Spinal cord (tissue), 9 donors: ENCODE measurements at regions not wholly inside any gene's neighbourhood (a gene's known extent, or its start where the extent isn't known, plus 50 kb on each side); places are given as distances from the start of the nearest gene placed in this dataset.

ENCODE experiments used
- DNase-seq, 6 donors: peaks; one replicate each; pipeline versions ENCODE4 v3.0.0 to v3.0.0-alpha.2; 2013 to 2015; ENCODE audit warnings: low spot score in 6 of 6, low read depth in 4 of 6
- H3K27ac ChIP-seq: one replicate; pipeline ENCODE4 v1.5.1; 2013; ENCODE audit warnings: low read depth, low read length, control low read depth
- H3K27me3 ChIP-seq: one replicate; pipeline ENCODE4 v1.6.1; 2013; ENCODE audit warnings: low read length; ENCODE audit not compliant: control insufficient read depth, insufficient read depth
- H3K36me3 ChIP-seq: one replicate; pipeline ENCODE4 v1.6.1; 2013; ENCODE audit warnings: low read length; ENCODE audit not compliant: control insufficient read depth, insufficient read depth
- H3K4me1 ChIP-seq: one replicate; pipeline ENCODE4 v1.6.1; 2013; ENCODE audit warnings: low read length; ENCODE audit not compliant: control insufficient read depth, insufficient read depth
- H3K4me3 ChIP-seq: one replicate; pipeline ENCODE4 v1.5.1; 2013; ENCODE audit warnings: low read depth, low read length, control low read depth
- H3K9me3 ChIP-seq: one replicate; pipeline ENCODE4 v1.6.1; 2013; ENCODE audit warnings: low read length; ENCODE audit not compliant: control insufficient read depth, insufficient read depth
- WGBS: methylation state at CpG from one replicate; pipeline ENCODE4 v1.1.5; 2013; ENCODE audit warnings: missing lambda C conversion rate; ENCODE audit not compliant: insufficient coverage; 5-methylcytosine and 5-hydroxymethylcytosine counted together
- donor health status: healthy.

DNA sequence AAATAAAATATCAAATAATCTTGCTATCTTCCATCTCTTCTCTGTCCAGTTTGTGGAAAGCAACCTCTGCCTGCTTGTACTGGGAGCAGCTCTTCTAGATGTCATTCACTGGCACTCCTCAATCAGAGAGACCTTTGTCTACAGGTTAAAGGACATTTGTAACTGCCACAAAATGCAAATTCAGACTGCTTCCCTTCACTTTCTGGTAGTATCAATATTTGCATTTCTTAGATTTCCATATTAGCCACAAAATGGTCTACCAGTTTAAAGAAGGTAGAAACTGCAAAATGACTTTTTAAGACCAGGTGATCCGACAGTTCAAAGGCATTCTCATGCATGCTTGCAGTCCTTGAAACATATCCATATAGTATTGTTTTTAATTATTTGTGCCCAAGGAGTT is 51.7 kb upstream of the RCN1 start:
- Histone ChIP-seq H3K9me3 (no peaks in the 10 kb centered on the region), H3K4me3 (no peak overlapping the region), H3K4me1 (no peaks in the 10 kb centered on the region), H3K27me3 (no peaks in the 10 kb centered on the region), H3K36me3 (no peaks in the 10 kb centered on the region), H3K27ac (no peak overlapping the region)
- no peak for DNase-seq
- no CpG with 5 or more reads among the region's 1 CpG for WGBS

GRCh38 chr11:32034680-32035079 is 56.2 kb upstream of the RCN1 start:
- no CpG with 5 or more reads among the region's 2 CpGs for WGBS
- no peaks in the 10 kb centered on the region for H3K4me1 ChIP-seq
- no peak for DNase-seq
- H3K9me3 ChIP-seq = no peaks in the 10 kb centered on the region
- no peaks in the 10 kb centered on the region for H3K36me3 ChIP-seq
- no peak overlapping the region for H3K4me3 ChIP-seq
- H3K27ac ChIP-seq = no peak overlapping the region
- H3K27me3 ChIP-seq = no peaks in the 10 kb centered on the region

DNA sequence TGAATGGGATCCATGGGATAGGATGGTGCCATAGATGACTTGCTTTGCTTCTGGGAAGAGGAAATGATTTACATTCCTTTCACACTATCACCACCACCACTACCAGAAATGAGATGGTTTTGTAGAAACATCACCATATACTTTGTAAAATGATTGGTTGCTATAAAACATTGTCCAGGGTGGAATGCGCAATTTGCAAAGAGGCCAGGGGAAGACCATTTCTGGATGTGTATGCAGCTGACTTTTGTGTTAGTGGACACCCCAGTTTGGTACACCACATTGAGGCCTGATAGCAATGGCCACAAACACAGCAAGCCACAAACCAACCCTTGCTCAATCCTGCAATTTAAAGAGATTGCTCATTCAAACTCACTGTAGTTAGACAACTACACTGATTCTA is 56.7 kb upstream of the RCN1 start:
- Histone ChIP-seq H3K36me3 (no peaks in the 10 kb centered on the region), H3K27me3 (no peaks in the 10 kb centered on the region), H3K4me1 (no peaks in the 10 kb centered on the region), H3K9me3 (no peaks in the 10 kb centered on the region), H3K4me3 (no peak overlapping the region), H3K27ac (no peak overlapping the region)
- no peak for DNase-seq
- WGBS = no CpG with 5 or more reads among the region's 1 CpG

- H3K36me3 ChIP-seq = no peaks in the 10 kb centered on the region
- H3K27me3 ChIP-seq = no peaks in the 10 kb centered on the region
- no peak overlapping the region for H3K4me3 ChIP-seq
- H3K4me1 ChIP-seq = no peaks in the 10 kb centered on the region
- no CpG with 5 or more reads among the region's 6 CpGs for WGBS
- no peaks in the 10 kb centered on the region for H3K9me3 ChIP-seq
- no peak for DNase-seq
- H3K27ac ChIP-seq = no peak overlapping the region
Measured at GRCh38 chr11:32033491-32033890, 57.4 kb upstream of the RCN1 start.

DNA sequence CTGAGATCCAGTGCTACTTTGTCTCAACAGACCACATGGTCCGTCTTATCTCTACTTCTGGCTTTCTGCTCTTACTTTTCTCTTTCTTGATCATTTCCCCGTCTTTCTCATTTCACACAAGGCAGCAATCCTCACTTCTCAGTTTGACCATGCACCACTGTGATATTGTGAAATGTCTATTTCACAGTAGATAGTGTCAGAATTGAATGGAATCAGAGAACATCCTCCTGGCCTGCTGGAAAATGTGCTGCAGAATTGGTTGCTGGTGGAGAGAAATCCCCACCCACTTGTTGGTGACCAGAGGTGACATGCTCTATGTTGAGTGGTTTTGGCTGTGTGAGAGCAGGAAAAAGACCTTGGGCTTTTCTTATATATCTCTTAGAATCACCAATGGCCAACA is 57.8 kb upstream of the RCN1 start:
- H3K27me3 ChIP-seq = no peaks in the 10 kb centered on the region
- H3K9me3 ChIP-seq = no peaks in the 10 kb centered on the region
- no peak for DNase-seq
- WGBS = no CpG with 5 or more reads among the region's 2 CpGs
- H3K27ac ChIP-seq = no peak overlapping the region
- no peak overlapping the region for H3K4me3 ChIP-seq
- H3K36me3 ChIP-seq = no peaks in the 10 kb centered on the region
- H3K4me1 ChIP-seq = no peaks in the 10 kb centered on the region

DNA sequence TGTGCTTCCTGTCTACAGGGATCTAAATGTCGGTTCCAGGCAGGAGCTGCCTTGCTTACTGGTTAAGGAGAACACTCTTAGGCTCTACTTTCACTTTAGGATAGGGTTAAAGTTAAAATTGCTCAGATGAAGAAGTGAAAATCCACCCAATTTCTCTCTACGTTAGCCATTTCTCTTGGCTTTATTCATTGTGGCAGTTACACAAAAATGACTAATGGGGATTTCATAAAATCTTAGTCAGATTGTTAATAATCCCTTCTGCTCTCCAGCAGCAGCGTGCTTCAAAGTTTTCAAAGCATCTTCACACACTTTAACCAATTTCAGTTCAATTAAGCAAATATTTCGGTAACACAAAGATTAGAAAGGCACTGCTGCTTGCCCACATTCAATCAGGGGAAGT is 58.4 kb upstream of the RCN1 start:
- Histone ChIP-seq H3K4me3 (no peak overlapping the region), H3K36me3 (no peaks in the 10 kb centered on the region), H3K9me3 (no peaks in the 10 kb centered on the region), H3K4me1 (no peaks in the 10 kb centered on the region), H3K27ac (no peak overlapping the region), H3K27me3 (no peaks in the 10 kb centered on the region)
- no peak for DNase-seq
- no CpG with 5 or more reads among the region's 4 CpGs for whole genome bisulfite sequencing

GRCh38 chr11:32032052-32032451 is 58.8 kb upstream of the RCN1 start:
- H3K27me3 ChIP-seq = no peaks in the 10 kb centered on the region

GRCh38 chr11:32030875-32031503 is 59.9 kb upstream of the RCN1 start:
- peak in 1 of 6 donors; percentile 88 for DNase-seq
- H3K27ac ChIP-seq = no peak overlapping the region
- H3K9me3 ChIP-seq = no peaks in the 10 kb centered on the region
- WGBS = 62% methylated on average over 4 of the region's 10 CpGs
- H3K36me3 ChIP-seq = no peaks in the 10 kb centered on the region
- H3K4me3 ChIP-seq = no peak overlapping the region
- H3K4me1 ChIP-seq = no peaks in the 10 kb centered on the region
- H3K27me3 ChIP-seq = no peaks in the 10 kb centered on the region

More at GRCh38 chr11:32032052-32032451, 58.8 kb upstream of the RCN1 start:
- H3K27ac ChIP-seq = no peak overlapping the region
- no peak overlapping the region for H3K4me3 ChIP-seq
- WGBS = 100% methylated on average over 1 of the region's 1 CpG
- no peaks in the 10 kb centered on the region for H3K36me3 ChIP-seq
- DNase-seq = no peak
- no peaks in the 10 kb centered on the region for H3K4me1 ChIP-seq
- H3K9me3 ChIP-seq = no peaks in the 10 kb centered on the region

GRCh38 chr11:32029721-32030120 is 61.2 kb upstream of the RCN1 start:
- no peak overlapping the region for H3K27ac ChIP-seq
- WGBS = 92% methylated on average over 2 of the region's 4 CpGs
- H3K36me3 ChIP-seq = no peaks in the 10 kb centered on the region
- no peak for DNase-seq
- H3K4me3 ChIP-seq = no peak overlapping the region
- no peaks in the 10 kb centered on the region for H3K27me3 ChIP-seq
- no peaks in the 10 kb centered on the region for H3K4me1 ChIP-seq
- no peaks in the 10 kb centered on the region for H3K9me3 ChIP-seq

DNA sequence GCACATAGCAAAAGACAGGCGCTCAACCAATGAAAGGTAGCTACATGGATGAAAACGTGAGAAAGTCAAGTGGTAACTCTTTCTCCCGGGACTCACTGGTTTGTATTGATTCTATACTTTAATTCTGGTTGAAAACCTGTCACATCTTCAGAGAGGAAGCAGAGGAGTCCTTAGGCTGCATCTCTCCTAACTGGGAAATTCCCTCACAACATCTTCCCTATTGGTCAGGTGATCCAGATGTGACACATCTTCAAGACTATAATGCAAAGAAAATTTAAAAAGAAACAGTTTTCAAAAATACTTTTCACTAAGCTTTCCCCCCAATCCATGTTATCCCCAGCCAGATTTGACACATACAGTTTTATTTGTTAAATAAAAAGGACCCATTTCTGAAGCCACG is 62.7 kb upstream of the RCN1 start:
- Histone ChIP-seq H3K27me3 (no peaks in the 10 kb centered on the region), H3K9me3 (no peaks in the 10 kb centered on the region), H3K27ac (no peak overlapping the region), H3K4me3 (no peak overlapping the region), H3K4me1 (no peaks in the 10 kb centered on the region), H3K36me3 (no peaks in the 10 kb centered on the region)
- no peak for DNase-seq
- 100% methylated on average over 1 of the region's 4 CpGs for WGBS
